Parathyroid adenoma (tissue), 2 donors: ENCODE measurements at regions not wholly inside any gene's neighbourhood (a gene's known extent, or its start where the extent isn't known, plus 50 kb on each side); places are given as distances from the start of the nearest gene placed in this dataset.

Source experiments
- H2AFZ ChIP-seq: fragments of 300-600 bp; sonication (generic); one replicate; pipeline ENCODE4 v1.7.0; 2017; ENCODE audit warnings: antibody characterized with exemption, mild to moderate bottlenecking
- H3K27ac ChIP-seq: fragments of 300-600 bp; sonication (generic); one replicate; pipeline ENCODE4 v1.7.0; 2017
- H3K27me3 ChIP-seq: fragments of 300-600 bp; sonication (generic); one replicate; pipeline ENCODE4 v1.7.0; 2017; ENCODE audit warnings: low read length; ENCODE audit not compliant: control insufficient read depth, insufficient read depth
- H3K36me3 ChIP-seq: fragments of 300-600 bp; sonication (generic); one replicate; pipeline ENCODE4 v1.7.0; 2017; ENCODE audit warnings: low read length; ENCODE audit not compliant: control insufficient read depth, insufficient read depth
- H3K4me1 ChIP-seq: fragments of 300-600 bp; sonication (generic); one replicate; pipeline ENCODE4 v1.7.0; 2017; ENCODE audit warnings: control low read depth
- H3K4me2 ChIP-seq: fragments of 300-600 bp; sonication (generic); one replicate; pipeline ENCODE4 v1.7.0; 2017; ENCODE audit warnings: low read length
- H3K4me3 ChIP-seq: fragments of 300-600 bp; sonication (generic); one replicate; pipeline ENCODE4 v1.7.0; 2017; ENCODE audit warnings: low read depth, low read length
- H3K79me2 ChIP-seq: fragments of 300-600 bp; sonication (generic); one replicate; pipeline ENCODE4 v1.7.0; 2017; ENCODE audit warnings: control low read depth
- H3K9ac ChIP-seq: fragments of 300-600 bp; sonication (generic); one replicate; pipeline ENCODE4 v1.7.0; 2017; ENCODE audit warnings: mild to moderate bottlenecking
- H3K9me3 ChIP-seq: fragments of 300-600 bp; sonication (generic); one replicate; pipeline ENCODE4 v1.7.0; 2017; ENCODE audit warnings: low read length; ENCODE audit not compliant: control insufficient read depth
- CTCF ChIP-seq: fragments of 300-600 bp; sonication (generic); IDR thresholded peaks from one replicate; pipeline ENCODE4 v1.7.0; 2017; ENCODE audit warnings: antibody characterized with exemption, mild to moderate bottlenecking
- donor health status: primary hyperparathyroidism.

- Histone ChIP-seq H3K9me3 (no peaks in the 10 kb centered on the region), H3K36me3 (no peaks in the 10 kb centered on the region), H3K4me2 (no peak overlapping the region), H3K27me3 (no peaks in the 10 kb centered on the region), H3K9ac (no peak overlapping the region), H3K27ac (no peak overlapping the region), H3K79me2 (no peaks in the 10 kb centered on the region), H3K4me3 (no peak overlapping the region), H3K4me1 (peaks cover 3% of the 10 kb centered on the region), H2AFZ (no peak overlapping the region)
- no peak for TF ChIP-seq CTCF
Measured at GRCh38 chr11:22430141-22430541, 92.0 kb downstream of the SLC17A6 start.
